ENCODE measurements at regions not wholly inside any gene's neighbourhood (a gene's known extent, or its start where the extent isn't known, plus 50 kb on each side); places are given as distances from the start of the nearest gene placed in this dataset.
"Not testable (repeated sequence)": the region's sequence is repeated elsewhere in the genome, so short reads cannot be mapped to it uniquely, and the experiment has no call there.

- Histone ChIP-seq H3K27ac (no peak overlapping the region), H3K36me3 (no peaks in the 10 kb centered on the region), H3K4me1 (no peaks in the 10 kb centered on the region), H3K9me3 (no peaks in the 10 kb centered on the region), H3K27me3 (peaks cover 0 to 3% of the 10 kb centered on the region in 2 donors), H3K4me3 (no peak overlapping the region)
- no peak for TF ChIP-seq CTCF (IDR thresholded peaks at IDR 0.05)
- intact Hi-C loops (cut with DNase I; ENCODE audit: low total_unique reads): loop anchor here (2.0 kb wide), 1 partner anchor 312 kb away; no protein-coding TSS in a partner anchor
- DNase-seq: peak in 1 of 2 donors; percentile 47
Measured at GRCh38 chr18:76710646-76711520, 111.5 kb upstream of the ZNF236 start.

GRCh38 chr18:76709659-76710645, 112.4 kb upstream of the ZNF236 start:
- Histone ChIP-seq H3K27me3 (peaks cover 0 to 3% of the 10 kb centered on the region in 2 donors), H3K36me3 (no peaks in the 10 kb centered on the region), H3K27ac (no peak overlapping the region), H3K4me3 (no peak overlapping the region), H3K9me3 (no peaks in the 10 kb centered on the region), H3K4me1 (no peaks in the 10 kb centered on the region)
- intact Hi-C loops (cut with DNase I; ENCODE audit: low total_unique reads): loop anchor here (2.0 kb wide), 1 partner anchor 311 kb away; no protein-coding TSS in a partner anchor
- DNase-seq: peak; percentile 73 to 74
- peak; percentile 85 to 93 for TF ChIP-seq CTCF (IDR thresholded peaks at IDR 0.05)

GRCh38 chr18:76708722-76709353, 113.5 kb upstream of the ZNF236 start:
- intact Hi-C loops (cut with DNase I; ENCODE audit: low total_unique reads): no loop called here
- no peak overlapping the region for H3K4me3 ChIP-seq
- peak in 1 of 2 donors; percentile 58 for DNase-seq
- H3K27me3 ChIP-seq: peaks cover 0 to 6% of the 10 kb centered on the region in 2 donors
- H3K9me3 ChIP-seq: no peaks in the 10 kb centered on the region
- H3K36me3 ChIP-seq: no peaks in the 10 kb centered on the region
- H3K27ac ChIP-seq: no peak overlapping the region
- TF ChIP-seq CTCF (IDR thresholded peaks at IDR 0.05): no peak
- H3K4me1 ChIP-seq: no peaks in the 10 kb centered on the region

GRCh38 chr18:76708071-76708721, 114.2 kb upstream of the ZNF236 start:
- no peak for TF ChIP-seq CTCF (IDR thresholded peaks at IDR 0.05)

GRCh38 chr18:76707534-76707933, 114.8 kb upstream of the ZNF236 start:
- Histone ChIP-seq H3K36me3 (no peaks in the 10 kb centered on the region), H3K4me3 (no peak overlapping the region), H3K9me3 (no peaks in the 10 kb centered on the region), H3K27me3 (peaks cover 0 to 6% of the 10 kb centered on the region in 2 donors), H3K4me1 (no peaks in the 10 kb centered on the region), H3K27ac (no peak overlapping the region)
- intact Hi-C loops (cut with DNase I; ENCODE audit: low total_unique reads): no loop called here
- no peak for DNase-seq
- TF ChIP-seq CTCF (IDR thresholded peaks at IDR 0.05): no peak

More at GRCh38 chr18:76708071-76708721, 114.2 kb upstream of the ZNF236 start:
- H3K27me3 ChIP-seq: peaks cover 0 to 6% of the 10 kb centered on the region in 2 donors
- no peak overlapping the region for H3K27ac ChIP-seq
- intact Hi-C loops (cut with DNase I; ENCODE audit: low total_unique reads): no loop called here
- H3K4me1 ChIP-seq: no peaks in the 10 kb centered on the region
- H3K36me3 ChIP-seq: no peaks in the 10 kb centered on the region
- H3K4me3 ChIP-seq: no peak overlapping the region
- peak in 1 of 2 donors; percentile 62 for DNase-seq
- H3K9me3 ChIP-seq: no peaks in the 10 kb centered on the region

GRCh38 chr18:76704589-76704988, 117.8 kb upstream of the ZNF236 start:
- H3K4me3 ChIP-seq; H3K4me1 ChIP-seq; H3K9me3 ChIP-seq; H3K36me3 ChIP-seq; intact Hi-C loops (cut with DNase I; ENCODE audit: low total_unique reads); H3K27ac ChIP-seq: not testable (repeated sequence)
- H3K27me3 ChIP-seq: peaks cover 0 to 13% of the 10 kb centered on the region in 2 donors
- peak in 1 of 2 donors; percentile 4 for DNase-seq

Data from tibial artery (tissue), 4 donors.